ENCODE measurements at regions not wholly inside any gene's neighbourhood (a gene's known extent, or its start where the extent isn't known, plus 50 kb on each side); places are given as distances from the start of the nearest gene placed in this dataset.

DNA sequence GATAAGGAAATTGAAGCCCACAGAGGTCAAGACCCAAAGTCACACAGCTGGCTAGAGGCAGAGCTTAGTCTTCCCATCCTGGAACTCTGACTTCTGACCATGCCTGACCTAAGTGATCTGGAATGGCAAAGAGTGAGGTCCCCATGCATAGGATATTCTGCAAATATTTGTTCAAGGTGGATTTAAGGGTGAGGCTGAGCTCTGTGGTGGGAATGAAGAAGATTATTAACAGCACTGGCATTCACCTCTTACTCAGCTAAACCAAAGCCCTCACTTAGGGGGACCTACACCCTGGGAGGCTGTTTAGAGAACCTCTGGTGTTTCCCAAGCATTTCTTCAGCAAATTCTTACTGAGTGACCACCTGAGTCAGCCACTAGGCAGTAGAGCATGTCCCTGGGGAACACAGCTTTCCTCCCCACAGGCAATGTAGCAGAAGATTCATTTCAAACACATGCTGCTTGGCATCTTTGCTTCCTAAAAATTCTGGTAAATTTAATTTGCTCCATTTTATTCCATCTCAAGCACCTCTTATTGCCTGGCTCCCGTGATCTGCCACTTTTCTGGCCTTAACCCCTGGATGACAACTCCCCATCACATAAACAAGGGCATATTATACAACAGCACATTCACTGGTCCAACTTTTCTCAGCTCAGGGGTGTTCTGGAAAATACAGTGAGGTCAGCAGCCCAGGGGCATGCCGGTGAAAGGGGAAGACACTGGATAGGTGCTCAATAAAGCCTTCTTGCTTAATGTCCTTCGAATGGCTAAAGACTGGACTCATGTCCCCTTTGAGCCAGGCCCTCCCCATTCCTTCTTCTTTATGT, 176.0 kb downstream of the ABHD5 start:
- DNase-seq (ENCODE audit: low read depth in 3 of 3): no peak

DNA sequence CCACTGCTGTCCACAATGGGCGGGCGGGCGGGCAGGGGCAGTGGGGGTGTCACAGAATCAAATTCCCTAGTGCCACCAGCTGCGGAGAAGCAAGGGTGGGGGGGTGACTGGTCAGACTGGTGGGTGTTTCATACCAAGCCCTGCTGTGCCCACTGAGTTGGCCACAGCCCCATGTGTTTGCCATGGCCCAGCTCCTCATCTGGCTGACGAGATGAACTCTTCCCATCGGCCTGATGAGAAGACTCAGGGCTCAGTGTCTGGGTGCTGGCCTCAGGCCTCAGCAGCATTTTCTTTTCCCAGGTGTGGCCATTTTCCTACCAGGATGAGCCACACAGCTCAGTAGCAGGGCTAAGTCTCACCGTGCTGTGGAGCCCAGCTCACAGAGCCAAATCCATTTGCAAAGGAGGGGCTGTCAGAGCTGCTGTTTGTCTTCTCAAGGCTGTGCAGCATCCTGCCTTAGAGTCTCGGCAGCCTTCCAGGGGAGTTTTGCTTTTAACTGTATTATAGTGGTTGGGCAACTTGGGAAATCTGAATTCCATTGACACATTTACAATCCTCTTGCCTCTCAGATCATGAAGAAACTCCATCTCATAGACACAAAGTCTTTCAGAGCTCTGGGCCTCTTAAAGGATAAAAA, 176.8 kb downstream of the ABHD5 start:
- DNase-seq (ENCODE audit: low read depth in 3 of 3): no peak

DNA sequence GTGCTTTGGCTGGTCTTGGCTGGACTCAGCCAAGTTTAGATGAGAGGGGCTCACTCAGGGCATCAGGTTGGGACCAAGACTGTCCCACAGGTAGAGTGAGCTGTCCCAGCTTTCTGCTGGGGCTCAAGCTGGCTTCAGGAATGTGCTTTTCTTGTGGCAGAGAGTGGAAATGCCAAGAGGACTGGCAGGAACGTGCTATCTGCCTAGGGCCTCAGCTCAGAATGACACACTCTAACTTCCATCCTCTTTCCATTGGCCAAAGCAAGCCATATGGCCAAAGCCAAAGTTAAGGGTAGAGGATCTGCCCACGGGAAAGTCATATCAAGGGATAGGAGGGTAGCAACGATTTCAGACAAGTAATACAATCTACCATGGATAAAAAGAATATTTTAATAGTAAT, 178.8 kb downstream of the ABHD5 start:
- no peak for DNase-seq (ENCODE audit: low read depth in 3 of 3)

DNA sequence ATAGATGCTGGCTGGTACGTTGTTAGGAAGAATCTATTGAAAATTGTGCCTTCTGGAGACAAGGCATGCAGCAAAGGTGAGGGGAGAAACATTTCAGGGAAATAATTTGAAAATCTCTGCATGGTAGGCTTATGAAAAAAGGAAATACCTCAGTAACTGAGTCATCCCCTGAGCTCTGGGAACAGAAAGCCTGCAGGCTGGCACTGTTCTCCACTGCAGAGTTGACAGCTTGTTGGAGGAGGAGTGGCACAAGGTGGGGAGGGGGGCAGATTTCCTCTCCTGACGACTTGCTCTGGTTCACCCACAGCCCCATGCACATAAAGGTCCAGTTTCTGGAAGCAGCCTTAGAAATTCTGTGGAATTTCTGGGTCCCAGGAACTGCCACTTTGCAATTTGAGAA, 179.4 kb downstream of the ABHD5 start:
- DNase-seq (ENCODE audit: low read depth in 3 of 3): no peak

DNA sequence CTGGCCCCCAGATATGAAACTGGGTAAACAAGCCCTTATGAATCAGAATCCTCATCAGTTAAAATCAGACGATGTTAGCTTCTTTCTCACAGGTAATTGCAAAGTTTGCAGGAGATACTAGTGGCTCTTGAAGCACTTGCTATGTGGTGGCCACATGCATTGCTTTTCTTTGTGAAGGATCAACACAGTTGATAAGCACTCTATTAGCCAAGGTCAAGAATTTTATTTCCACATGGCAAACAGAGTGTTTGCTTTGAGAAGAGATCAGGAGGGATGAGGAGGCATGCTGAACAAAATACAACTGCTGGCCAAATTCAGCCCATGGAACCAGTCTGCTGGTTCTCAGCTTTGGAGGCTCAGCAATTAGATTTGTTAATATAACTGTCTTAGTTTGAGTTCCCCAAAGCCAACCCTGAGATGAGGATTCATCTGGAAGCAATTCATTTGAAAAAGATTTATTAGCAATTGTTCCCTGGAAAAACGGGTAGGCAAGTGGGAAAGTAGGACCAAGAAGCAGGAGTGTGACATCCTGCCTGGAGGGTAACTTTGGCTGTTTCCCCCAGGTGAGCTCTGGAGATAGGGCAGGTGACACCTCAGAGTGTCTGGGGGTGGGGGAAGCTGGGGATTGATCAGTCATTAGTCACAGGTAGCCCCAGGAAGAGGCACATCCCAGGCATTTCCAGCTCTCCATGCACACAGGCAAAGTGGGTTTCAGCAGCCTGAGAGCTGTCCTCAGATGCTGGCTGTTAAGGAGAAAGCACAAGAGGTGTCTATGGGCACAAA, 180.3 kb downstream of the ABHD5 start:
- no peak for DNase-seq (ENCODE audit: low read depth in 3 of 3)

DNA sequence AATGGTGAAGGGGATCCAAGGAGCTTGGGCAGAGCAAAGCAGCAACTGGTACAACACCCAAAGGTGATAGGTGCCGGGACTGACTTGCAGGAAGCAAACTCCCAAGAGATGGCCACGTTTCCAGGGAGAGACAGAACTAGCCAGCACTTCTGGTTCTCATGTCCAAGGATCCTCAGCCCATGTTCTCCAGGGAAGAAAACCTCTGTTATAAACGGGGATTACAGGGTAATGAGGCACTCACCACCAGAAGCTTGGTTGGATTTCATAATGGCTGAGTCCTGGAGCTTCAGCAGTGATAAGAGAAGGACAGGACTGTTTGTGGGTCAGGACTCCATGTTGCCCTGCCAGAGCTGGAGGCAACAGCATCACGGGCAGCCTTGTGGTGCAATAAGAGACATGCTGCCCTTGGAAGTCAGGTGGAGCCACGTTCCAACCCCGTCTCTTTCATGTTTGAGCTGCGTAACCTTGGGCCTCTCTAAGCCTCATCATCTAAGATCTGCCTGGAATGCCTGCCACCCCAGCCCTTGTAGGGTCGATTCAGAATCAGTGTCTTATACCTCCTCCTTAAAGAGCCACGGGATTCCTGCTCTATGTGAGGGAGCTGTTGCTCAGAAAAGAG, 181.0 kb downstream of the ABHD5 start:
- DNase-seq (ENCODE audit: low read depth in 3 of 3): no peak

DNA sequence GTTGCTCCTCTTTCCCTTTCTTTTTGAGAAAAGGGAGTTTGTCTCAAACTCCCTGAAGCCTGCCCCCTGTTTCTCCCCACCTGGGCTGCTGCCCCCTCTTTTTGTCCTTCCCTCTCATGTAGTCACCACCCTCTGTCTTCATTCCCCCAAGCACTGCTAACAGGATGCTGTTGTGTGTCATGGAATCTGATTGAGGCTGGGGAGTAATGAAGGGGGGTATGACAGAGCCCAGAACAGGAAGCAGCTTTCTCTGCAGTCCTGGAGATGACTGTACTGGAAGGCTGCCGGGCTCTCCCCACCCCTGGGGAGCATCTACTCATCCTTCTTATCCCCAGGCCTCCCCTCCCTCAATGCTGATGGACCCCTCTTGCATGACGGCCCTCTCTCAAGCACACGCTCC, 181.6 kb downstream of the ABHD5 start:
- no peak for DNase-seq (ENCODE audit: low read depth in 3 of 3)

DNA sequence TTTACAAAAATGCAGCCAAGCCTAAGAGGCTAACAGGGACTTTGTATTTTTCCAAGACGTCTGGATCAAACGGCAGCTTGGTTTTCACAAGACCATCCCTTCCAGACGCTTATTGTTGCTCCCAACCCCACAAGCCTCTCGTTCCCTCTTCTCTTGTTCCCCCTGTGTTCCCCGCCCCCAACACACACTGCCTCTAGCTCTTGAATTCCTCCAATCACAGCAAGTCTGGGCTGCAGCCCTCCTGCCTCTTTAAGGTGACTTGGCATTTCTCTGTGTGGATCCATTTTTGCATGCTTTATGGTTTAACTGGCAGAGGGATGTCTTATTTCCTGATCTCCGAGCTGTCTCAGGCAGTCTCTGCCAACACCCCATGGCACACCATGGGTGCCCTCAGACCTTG, 182.2 kb downstream of the ABHD5 start:
- no peak for DNase-seq (ENCODE audit: low read depth in 3 of 3)

DNA sequence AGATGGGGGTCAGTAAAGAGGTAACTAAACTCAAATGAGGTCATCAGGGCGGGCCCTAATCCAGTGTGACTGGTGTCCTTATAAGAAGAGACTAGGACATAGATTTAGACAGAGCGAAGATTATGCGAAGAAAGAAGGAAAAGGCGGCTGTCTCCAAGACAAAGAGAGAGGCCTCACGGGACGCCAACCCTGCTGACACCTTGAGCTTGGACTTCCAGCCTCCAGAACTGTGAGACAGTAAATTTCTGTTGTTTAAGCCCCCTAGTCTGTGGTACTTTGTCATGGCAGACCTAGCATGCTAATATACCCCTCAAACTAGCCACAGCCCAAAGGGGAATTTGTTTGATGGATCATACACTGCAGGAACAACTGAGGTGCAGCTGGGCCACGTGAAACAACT, 183.0 kb downstream of the ABHD5 start:
- DNase-seq (ENCODE audit: low read depth in 3 of 3): no peak

DNA sequence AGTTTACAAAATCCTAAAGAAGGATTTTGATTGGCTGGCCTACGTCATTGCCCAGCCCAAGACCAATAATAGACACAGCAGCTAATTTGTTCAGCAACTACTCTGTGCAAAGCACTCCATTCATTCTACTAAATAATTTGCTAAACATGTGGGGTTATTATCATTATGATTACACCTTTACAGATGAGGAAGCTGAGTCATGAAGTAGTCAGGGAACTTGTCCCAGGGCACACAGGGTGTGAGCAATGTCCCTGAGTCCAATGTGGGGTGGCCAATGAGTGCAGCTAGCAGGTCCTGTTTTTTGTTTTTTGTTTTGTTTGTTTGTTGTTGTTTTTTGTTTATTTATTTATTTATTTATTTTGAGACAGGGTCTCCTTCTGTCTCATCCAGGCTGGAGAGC, 183.6 kb downstream of the ABHD5 start:
- DNase-seq (ENCODE audit: low read depth in 3 of 3): no peak

DNA sequence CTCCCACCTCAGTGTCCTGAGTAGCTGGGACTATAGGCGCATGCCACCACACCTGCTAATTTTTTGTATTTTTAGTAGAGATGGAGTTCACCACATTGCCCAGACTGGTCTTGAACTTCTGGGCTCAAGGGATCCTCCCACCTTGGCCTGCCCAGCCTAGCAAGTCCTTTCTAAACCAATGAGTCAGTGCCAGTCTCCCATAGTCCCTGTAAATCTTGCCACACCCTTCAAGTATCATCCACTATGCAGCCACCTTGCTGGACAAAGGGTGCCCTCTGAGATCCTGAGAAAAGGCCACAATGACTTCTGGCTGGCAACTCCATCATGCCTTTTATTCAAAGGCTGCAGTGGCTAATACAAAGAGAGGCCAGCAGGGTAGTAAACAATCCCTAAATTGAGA, 184.0 kb downstream of the ABHD5 start:
- no peak for DNase-seq (ENCODE audit: low read depth in 3 of 3)

DNA sequence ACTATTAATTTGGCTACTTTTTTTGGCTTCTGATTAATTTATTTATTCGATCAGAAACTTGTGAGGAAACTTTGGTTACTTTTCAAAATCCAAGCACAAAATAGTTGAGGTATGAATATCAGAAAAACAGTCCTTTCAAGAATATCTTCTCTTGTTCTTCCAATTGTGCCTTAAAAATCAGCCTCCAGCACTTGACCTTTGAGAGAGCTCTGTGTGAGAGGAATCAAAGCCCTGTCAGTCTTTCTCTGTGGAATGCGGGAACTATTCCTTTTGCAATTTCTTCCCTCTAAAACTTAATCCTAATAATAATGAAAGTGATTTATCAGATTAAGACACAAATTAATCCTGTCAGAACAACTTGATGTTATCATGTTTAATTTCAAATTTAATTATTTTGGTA, 185.9 kb downstream of the ABHD5 start:
- DNase-seq (ENCODE audit: low read depth in 3 of 3): no peak

DNA sequence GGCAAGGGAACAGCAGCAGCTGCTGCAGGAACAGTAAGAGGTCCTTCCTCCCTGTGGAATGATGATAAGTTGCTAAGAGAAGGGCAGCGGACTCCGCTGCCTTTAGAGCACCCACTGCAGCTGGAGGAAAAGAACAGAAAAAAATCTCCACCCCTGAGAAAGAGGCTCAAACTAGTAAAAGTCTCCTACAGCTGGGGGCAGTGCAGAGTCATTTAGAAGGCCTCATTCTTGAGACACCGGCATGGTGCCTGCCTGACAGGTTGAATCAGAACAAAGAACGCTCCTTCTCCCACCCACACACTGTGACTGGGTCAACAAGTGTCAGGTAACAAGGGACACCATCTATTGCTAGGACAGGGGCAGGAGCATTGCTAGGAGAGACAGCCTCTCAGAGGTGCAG, 188.4 kb downstream of the ABHD5 start:
- no peak for DNase-seq (ENCODE audit: low read depth in 3 of 3)

DNA sequence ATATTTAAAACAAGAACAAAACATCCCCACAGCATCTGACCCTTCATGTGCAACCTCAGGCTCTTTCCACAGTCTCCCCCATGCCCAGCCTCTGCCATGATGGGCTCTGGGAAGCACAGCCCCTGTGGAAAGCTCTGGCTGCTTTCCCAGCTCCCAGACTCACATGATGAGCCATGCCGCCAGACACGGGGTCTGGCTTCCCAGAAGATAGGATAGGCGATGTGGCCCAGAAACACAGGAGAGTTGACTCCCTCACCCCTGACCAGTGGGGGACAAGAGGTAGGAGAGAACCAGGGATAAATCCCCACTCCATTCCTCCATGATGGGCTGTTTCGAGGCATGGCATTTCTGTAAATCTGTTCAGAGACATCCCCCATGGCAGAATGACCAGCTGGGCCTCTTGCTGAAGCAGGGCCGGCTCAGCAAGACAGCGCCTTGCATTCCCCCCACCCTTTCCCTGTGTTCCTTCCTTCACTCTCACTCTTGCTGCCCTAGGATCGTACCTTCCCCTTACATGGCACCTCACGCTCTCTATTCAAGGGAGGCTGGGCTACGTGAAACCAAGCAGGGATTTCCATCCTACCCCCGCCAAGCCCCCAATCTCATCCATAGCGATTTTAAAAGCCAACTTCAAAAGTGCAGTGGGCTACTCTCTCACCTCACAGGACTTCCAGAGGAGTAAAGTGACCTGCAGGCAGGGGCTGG, 192.4 kb downstream of the ABHD5 start:
- DNase-seq (ENCODE audit: low read depth in 3 of 3): no peak

DNA sequence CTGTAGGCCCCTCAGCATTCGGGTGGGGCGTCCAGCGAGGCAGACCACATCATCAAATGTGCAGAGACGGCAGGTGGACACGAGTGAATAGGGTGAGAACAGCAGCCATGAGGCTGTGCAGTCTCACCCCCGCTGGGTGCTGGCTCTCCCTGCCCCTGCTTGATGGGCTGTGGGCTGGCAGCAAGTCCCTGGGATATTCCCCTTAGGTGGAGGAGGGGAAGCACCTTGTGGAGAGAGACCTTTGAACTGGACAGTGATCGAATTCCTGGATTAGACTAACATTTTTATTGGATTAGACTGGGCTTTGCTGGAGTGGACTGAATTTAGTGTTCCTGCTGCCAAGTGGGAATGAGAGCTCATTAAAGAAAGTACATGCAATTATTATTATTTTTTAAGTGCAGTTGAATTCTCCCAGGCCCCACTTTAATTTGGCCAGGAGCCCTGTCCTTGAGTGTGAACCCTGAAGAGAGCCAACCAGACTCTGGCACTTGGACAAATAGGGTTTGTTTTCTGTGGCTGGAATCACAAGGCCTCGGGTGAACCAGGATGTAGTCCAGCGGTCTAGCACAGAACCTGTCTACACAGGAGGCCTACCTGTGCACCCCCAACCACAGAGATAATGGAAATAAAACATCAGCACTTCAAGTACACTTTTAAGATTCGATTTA, 193.1 kb downstream of the ABHD5 start:
- DNase-seq (ENCODE audit: low read depth in 3 of 3): no peak

DNA sequence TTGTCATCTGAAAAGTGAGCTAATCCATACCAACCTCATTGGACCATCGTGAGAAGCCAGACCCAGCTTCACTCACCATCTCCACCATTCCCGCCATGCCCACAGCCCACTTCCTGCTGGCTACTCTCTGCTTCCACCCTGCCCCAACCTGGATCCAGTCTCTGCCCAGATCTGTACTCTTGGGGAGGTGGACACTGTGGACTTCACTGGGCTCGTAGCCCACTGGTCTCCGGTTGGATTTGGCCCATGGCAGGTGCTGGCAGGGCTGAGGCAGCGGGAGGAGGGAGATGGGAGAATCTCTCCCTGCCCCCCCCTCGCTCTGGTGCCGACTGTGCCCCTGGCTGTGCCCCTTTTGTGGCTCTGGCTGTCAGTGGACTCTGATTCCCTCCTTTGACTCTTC, 193.8 kb downstream of the ABHD5 start:
- no peak for DNase-seq (ENCODE audit: low read depth in 3 of 3)

DNA sequence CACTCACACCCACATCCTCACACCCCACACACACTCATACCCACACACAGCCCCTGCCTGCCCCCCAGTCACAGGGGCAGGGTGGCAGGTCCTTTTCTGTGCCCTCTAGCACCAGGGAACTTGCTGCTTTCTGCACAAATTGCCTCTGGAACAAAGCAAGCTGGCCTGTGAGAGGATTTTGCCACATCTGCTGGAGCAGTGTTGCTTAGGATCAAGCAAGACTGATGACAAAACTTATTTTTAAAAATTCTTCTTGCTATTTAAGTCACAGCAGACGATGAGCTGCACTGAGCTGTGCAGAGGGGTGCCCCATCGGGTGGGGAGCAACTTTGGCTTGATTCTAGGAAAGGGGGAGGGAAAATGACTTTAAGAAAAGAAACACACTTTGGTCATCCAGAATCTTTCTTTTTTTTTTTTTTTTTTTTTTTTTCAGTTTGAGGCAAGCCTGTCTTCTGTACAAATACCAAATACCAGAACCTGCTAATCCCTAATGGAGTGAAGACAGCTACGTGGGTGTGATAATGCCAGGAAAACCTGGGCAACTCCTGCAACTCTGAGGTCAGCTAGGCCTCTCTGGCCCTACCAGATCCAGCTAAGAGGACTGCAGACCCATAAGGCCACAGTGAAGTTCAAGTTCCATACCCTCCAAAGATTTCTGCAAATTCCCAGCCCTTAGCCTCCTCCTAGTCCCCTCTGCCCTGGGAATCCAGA, 195.3 kb downstream of the ABHD5 start:
- DNase-seq (ENCODE audit: low read depth in 3 of 3): no peak

DNA sequence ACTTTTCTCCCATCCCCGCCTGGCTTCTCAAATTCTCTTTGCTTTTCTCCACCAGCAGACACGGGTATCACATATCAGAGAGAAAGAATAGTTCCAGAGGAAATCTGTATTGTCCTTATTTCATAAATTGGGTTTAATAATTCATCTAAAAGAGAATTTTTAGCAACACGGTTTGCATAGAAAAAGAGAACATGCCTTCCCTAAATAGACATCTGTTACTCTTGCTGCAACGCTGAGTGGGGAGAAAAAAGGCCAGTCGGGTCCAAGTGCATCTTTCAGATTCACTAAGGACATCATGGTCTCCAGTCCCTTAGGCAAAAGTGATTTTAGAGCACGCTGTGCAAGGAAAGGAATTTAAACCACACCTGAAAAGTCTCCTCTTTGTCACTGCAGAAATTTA, 201.3 kb downstream of the ABHD5 start:
- DNase-seq (ENCODE audit: low read depth in 3 of 3): no peak

DNA sequence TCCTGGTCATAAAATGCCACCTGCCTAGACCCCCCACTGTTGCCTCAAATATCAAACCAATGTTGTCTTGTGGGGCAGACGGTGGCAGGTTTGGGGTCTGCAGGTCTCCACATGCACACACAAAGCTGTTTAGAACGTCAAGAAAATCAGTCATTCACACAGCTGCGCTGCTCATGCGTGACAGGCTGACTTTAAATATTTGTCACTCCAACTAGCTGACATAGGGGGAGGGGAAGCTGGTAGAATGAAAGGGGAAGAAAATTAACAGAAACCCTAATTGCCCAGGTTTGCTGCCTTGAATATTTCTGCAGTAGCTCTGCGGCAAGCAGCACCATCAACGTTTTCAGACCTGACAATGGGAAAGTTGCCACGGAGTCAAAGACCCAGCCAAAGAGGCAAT, 201.8 kb downstream of the ABHD5 start:
- DNase-seq (ENCODE audit: low read depth in 3 of 3): no peak

DNA sequence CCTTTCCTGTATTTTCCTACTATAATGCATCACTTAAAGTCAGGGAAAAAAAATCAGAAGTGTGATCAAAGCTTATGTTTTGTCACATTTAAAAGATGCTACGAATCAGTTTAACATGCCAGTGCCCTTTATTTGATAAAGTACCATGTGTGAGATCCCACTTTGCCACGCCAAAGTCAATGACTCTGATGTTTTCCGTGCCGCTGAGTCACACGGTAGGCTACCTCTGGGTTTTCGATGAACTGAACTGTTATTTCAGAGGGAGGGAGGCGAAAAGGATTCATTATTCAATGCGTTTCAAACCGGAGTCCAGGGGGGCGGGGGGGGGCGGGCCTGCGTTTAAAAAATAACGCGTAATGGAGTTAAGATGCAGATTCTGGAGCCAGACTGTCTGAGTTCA, 203.0 kb downstream of the ABHD5 start:
- DNase-seq (ENCODE audit: low read depth in 3 of 3): no peak
